ENCODE measurements at regions not wholly inside any gene's neighbourhood (a gene's known extent, or its start where the extent isn't known, plus 50 kb on each side); places are given as distances from the start of the nearest gene placed in this dataset.

DNA sequence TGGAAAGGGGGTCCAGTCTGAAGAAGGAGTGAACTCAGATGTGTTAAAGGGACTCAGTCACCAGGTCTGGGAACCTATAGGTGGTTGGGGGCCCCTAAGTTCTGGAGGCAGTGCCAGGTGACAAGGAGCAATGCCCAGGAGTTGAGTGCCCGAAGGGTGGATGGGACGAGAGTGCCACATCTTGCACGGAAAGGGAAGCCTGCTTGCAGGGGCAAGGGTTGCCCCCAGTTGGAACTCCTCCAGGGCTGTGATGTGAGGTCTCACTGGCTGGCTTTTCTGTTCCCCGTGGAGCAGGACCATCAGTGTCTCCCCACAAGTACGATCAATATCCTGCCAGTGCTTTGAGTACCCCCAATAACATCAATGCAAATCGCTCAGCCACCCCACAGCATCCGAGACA, 107.3 kb downstream of the TOMM20 start:
- H3K4me2 ChIP-seq (replicated peaks; ENCODE audit: extremely low read depth, low read length, poor library complexity, severe bottlenecking), result no peak overlapping the region
- no peak overlapping the region for H3K4me3 Mint-ChIP-seq
- no peak overlapping the region for H3K4me3 ChIP-seq (replicated peaks in 1 of 3; ENCODE audit: low read depth in 2 of 3, low read length in 3 of 3)
- WGBS (ENCODE audit: insufficient coverage), result 93% methylated on average over 7 of the region's 7 CpGs
- no peaks in the 10 kb centered on the region for H4K20me1 ChIP-seq (ENCODE audit: insufficient read depth, low read length)
- peaks cover 0 to 1% of the 10 kb centered on the region in 2 donors for H3K36me3 Mint-ChIP-seq
- intact Hi-C loops (cut with micrococcal nuclease), result no loop called here
- TF ChIP-seq, protein P1, sequence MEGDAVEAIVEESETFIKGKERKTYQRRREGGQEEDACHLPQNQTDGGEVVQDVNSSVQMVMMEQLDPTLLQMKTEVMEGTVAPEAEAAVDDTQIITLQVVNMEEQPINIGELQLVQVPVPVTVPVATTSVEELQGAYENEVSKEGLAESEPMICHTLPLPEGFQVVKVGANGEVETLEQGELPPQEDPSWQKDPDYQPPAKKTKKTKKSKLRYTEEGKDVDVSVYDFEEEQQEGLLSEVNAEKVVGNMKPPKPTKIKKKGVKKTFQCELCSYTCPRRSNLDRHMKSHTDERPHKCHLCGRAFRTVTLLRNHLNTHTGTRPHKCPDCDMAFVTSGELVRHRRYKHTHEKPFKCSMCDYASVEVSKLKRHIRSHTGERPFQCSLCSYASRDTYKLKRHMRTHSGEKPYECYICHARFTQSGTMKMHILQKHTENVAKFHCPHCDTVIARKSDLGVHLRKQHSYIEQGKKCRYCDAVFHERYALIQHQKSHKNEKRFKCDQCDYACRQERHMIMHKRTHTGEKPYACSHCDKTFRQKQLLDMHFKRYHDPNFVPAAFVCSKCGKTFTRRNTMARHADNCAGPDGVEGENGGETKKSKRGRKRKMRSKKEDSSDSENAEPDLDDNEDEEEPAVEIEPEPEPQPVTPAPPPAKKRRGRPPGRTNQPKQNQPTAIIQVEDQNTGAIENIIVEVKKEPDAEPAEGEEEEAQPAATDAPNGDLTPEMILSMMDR (IDR thresholded peaks at IDR 0.05), result no peak
- no peaks in the 10 kb centered on the region for H3K79me2 ChIP-seq (ENCODE audit: insufficient read depth, low read length)
- peaks cover 0 to 3% of the 10 kb centered on the region in 2 donors for H3K9me3 ChIP-seq (replicated peaks in 1 of 2; ENCODE audit: control insufficient read depth in 1 of 2, insufficient read depth in 1 of 2, low read length in 2 of 2)
- H3K27ac ChIP-seq (ENCODE audit: low read depth in 1 of 2, low read length in 2 of 2), result no peak overlapping the region
- peak overlapping the region in 1 of 7 donors; percentile 28 for H3K27ac Mint-ChIP-seq
- H3K9ac ChIP-seq (ENCODE audit: insufficient read depth, low read length, poor library complexity, severe bottlenecking), result no peak overlapping the region
- no peak for DNase-seq
- H3K9me3 Mint-ChIP-seq, result peaks cover 0 to 4% (median 3%) of the 10 kb centered on the region in 7 donors
- no peaks in the 10 kb centered on the region for H3K36me3 ChIP-seq (replicated peaks in 1 of 2; ENCODE audit: control insufficient read depth in 1 of 2, insufficient read depth in 2 of 2, low read length in 2 of 2)
- peaks cover 22% of the 10 kb centered on the region for H3K4me1 Mint-ChIP-seq
- peaks cover 0 to 5% of the 10 kb centered on the region in 2 donors for H3K4me1 ChIP-seq (ENCODE audit: control insufficient read depth in 1 of 2, insufficient read depth in 2 of 2, low read length in 2 of 2)
- peaks cover 0 to 2% (median 1%) of the 10 kb centered on the region in 3 donors for H3K27me3 Mint-ChIP-seq (ENCODE audit: low read depth in 3 of 3)
- H2AFZ ChIP-seq (ENCODE audit: insufficient read depth, low read depth, low read length, poor library complexity, severe bottlenecking), result no peak overlapping the region
- no peaks in the 10 kb centered on the region for H3K27me3 ChIP-seq (ENCODE audit: control insufficient read depth in 2 of 2, insufficient read depth in 2 of 2, low read length in 2 of 2)

DNA sequence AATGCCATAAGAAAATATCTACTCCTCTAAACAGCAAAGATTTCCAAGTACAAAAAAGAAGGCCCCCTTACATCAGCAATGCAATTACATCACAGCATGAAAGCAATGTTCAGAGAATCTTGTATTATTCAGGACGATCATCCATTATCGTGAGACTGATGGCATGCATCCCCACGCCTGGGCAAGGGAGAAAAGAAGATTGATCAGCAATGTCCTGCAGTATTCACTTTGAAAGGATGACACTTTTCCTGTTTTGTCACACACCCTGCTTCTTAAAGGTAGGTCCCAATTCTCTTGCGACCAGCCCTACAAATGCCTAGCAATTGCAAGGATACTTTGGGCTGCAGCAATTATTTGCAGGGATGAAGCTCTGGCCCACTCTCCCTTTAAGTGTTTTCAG, 108.7 kb downstream of the TOMM20 start:
- H3K4me1 Mint-ChIP-seq, result peaks cover 28% of the 10 kb centered on the region
- Histone ChIP-seq H3K27me3 (ENCODE audit: control insufficient read depth in 2 of 2, insufficient read depth in 2 of 2, low read length in 2 of 2) (no peaks in the 10 kb centered on the region), H4K20me1 (ENCODE audit: insufficient read depth, low read length) (no peaks in the 10 kb centered on the region), H3K27ac (ENCODE audit: low read depth in 1 of 2, low read length in 2 of 2) (no peak overlapping the region), H2AFZ (ENCODE audit: insufficient read depth, low read depth, low read length, poor library complexity, severe bottlenecking) (no peak overlapping the region), H3K9me3 (replicated peaks in 1 of 2; ENCODE audit: control insufficient read depth in 1 of 2, insufficient read depth in 1 of 2, low read length in 2 of 2) (peaks cover 0 to 3% of the 10 kb centered on the region in 2 donors), H3K79me2 (ENCODE audit: insufficient read depth, low read length) (no peaks in the 10 kb centered on the region), H3K4me1 (ENCODE audit: control insufficient read depth in 1 of 2, insufficient read depth in 2 of 2, low read length in 2 of 2) (peaks cover 3 to 5% of the 10 kb centered on the region in 2 donors), H3K9ac (ENCODE audit: insufficient read depth, low read length, poor library complexity, severe bottlenecking) (no peak overlapping the region), H3K36me3 (replicated peaks in 1 of 2; ENCODE audit: control insufficient read depth in 1 of 2, insufficient read depth in 2 of 2, low read length in 2 of 2) (no peaks in the 10 kb centered on the region), H3K4me2 (replicated peaks; ENCODE audit: extremely low read depth, low read length, poor library complexity, severe bottlenecking) (no peak overlapping the region), H3K4me3 (replicated peaks in 1 of 3; ENCODE audit: low read depth in 2 of 3, low read length in 3 of 3) (no peak overlapping the region)
- intact Hi-C loops (cut with micrococcal nuclease), result no loop called here
- H3K4me3 Mint-ChIP-seq, result no peak overlapping the region
- H3K9me3 Mint-ChIP-seq, result peaks cover 0 to 4% (median 3%) of the 10 kb centered on the region in 7 donors
- H3K27me3 Mint-ChIP-seq (ENCODE audit: low read depth in 3 of 3), result peaks cover 0 to 2% (median 0%) of the 10 kb centered on the region in 3 donors
- DNase-seq, result no peak
- H3K36me3 Mint-ChIP-seq, result peaks cover 0 to 3% of the 10 kb centered on the region in 2 donors
- TF ChIP-seq, protein P1 (IDR thresholded peaks at IDR 0.05), result no peak
- 100% methylated on average over 3 of the region's 4 CpGs for WGBS (ENCODE audit: insufficient coverage)
- no peak overlapping the region for H3K27ac Mint-ChIP-seq

All from CD14-positive monocyte (primary cell).